WTC11 (cell line): ENCODE measurements at regions not wholly inside any gene's neighbourhood (a gene's known extent, or its start where the extent isn't known, plus 50 kb on each side); places are given as distances from the start of the nearest gene placed in this dataset.

Experiments
- ATAC-seq: fragments of 200-7000 bp; cut with Tn5 transposase; 2 replicates; pipeline ENCODE4 v1.10.0; 2021; ENCODE audit warnings: mild to moderate bottlenecking, moderate library complexity
- CTCF ChIA-PET: fragments of 300-600 bp; sonication (Branson Sonifier 250); formaldehyde crosslinking; loops from one replicate; lab custom pipeline; 2021; ENCODE audit warnings: antibody characterized with exemption; lab: Charles Lee
- POLR2A ChIA-PET: fragments of 350-600 bp; sonication (Branson Sonifier 250); formaldehyde crosslinking; loops from one replicate; lab custom pipeline; 2021; ENCODE audit warnings: antibody characterized with exemption; lab: Charles Lee
- DNase-seq: peaks from one replicate; pipeline ENCODE4 v3.0.0; 2021; ENCODE audit warnings: low spot score
- H3K27ac Mint-ChIP-seq: 2 replicates; pipeline ENCODE4 v1.8.0; 2021; ENCODE audit warnings: mixed read lengths
- H3K27me3 Mint-ChIP-seq: 2 replicates; pipeline ENCODE4 v1.8.0; 2021; ENCODE audit warnings: low read depth, mild to moderate bottlenecking, moderate library complexity, mixed read lengths
- H3K36me3 Mint-ChIP-seq: 2 replicates; pipeline ENCODE4 v1.8.0; 2021; ENCODE audit warnings: mixed read lengths
- H3K4me1 Mint-ChIP-seq: 2 replicates; pipeline ENCODE4 v1.8.0; 2022; ENCODE audit warnings: mixed read lengths
- H3K4me3 Mint-ChIP-seq: 2 replicates; pipeline ENCODE4 v1.8.0; 2021; ENCODE audit warnings: mild to moderate bottlenecking, moderate library complexity, mixed read lengths
- H3K9me3 Mint-ChIP-seq: 2 replicates; pipeline ENCODE4 v1.8.0; 2021; ENCODE audit warnings: mixed read lengths
- ATF1 ChIP-seq: sonication (generic); formaldehyde crosslinking; IDR thresholded peaks from 2 replicates; pipeline ENCODE4 v1.8.1; 2023; ENCODE audit warnings: mild to moderate bottlenecking, moderate library complexity, missing genetic modification reagents
- CDX4 ChIP-seq: fragments of 250-450 bp; sonication (Bioruptor Pico); IDR thresholded peaks from 2 replicates; pipeline ENCODE4 v1.9.0; 2021; ENCODE audit warnings: moderate library complexity, mild to moderate bottlenecking, inconsistent platforms, borderline replicate concordance
- FOXK1 ChIP-seq: sonication (generic); formaldehyde crosslinking; IDR thresholded peaks from 2 replicates; pipeline ENCODE4 v1.8.0; 2022; ENCODE audit warnings: mild to moderate bottlenecking, moderate library complexity, missing genetic modification reagents
- IRF1 ChIP-seq: sonication (generic); formaldehyde crosslinking; IDR thresholded peaks from 2 replicates; pipeline ENCODE4 v1.8.0; 2023; ENCODE audit warnings: missing genetic modification reagents
- KAT7 ChIP-seq: sonication (generic); formaldehyde crosslinking; IDR thresholded peaks from 2 replicates; pipeline ENCODE4 v1.8.1; 2023; ENCODE audit warnings: missing genetic modification reagents, mild to moderate bottlenecking, borderline replicate concordance
- NR3C1 ChIP-seq: sonication (generic); formaldehyde crosslinking; conservative IDR thresholded peaks from 2 replicates; pipeline ENCODE4 v1.8.1; 2023; ENCODE audit warnings: low read depth, mild to moderate bottlenecking, missing genetic modification reagents
- PRDM15 ChIP-seq: sonication (generic); formaldehyde crosslinking; IDR thresholded peaks from 2 replicates; pipeline ENCODE4 v1.8.0; 2022; ENCODE audit warnings: missing genetic modification reagents
- RORB ChIP-seq: fragments of 250-450 bp; sonication (Bioruptor Pico); IDR thresholded peaks from 2 replicates; pipeline ENCODE4 v1.9.0; 2021; ENCODE audit warnings: mild to moderate bottlenecking
- SMAD4 ChIP-seq: sonication (generic); formaldehyde crosslinking; IDR thresholded peaks from 2 replicates; pipeline ENCODE4 v1.8.0; 2022; ENCODE audit warnings: mild to moderate bottlenecking, missing genetic modification reagents
- SOX15 ChIP-seq: fragments of 250-450 bp; sonication (Bioruptor Pico); IDR thresholded peaks from 2 replicates; pipeline ENCODE4 v1.9.0; 2021; ENCODE audit warnings: mild to moderate bottlenecking
- TEAD1 ChIP-seq: sonication (generic); formaldehyde crosslinking; IDR thresholded peaks from 2 replicates; pipeline ENCODE4 v1.8.0; 2022; ENCODE audit warnings: mild to moderate bottlenecking, missing genetic modification reagents
- ZBTB21 ChIP-seq: sonication (generic); formaldehyde crosslinking; IDR thresholded peaks from 2 replicates; pipeline ENCODE4 v1.8.1; 2023; ENCODE audit warnings: mild to moderate bottlenecking, missing genetic modification reagents, borderline replicate concordance
- ZNF263 ChIP-seq: sonication (generic); formaldehyde crosslinking; IDR thresholded peaks from 2 replicates; pipeline ENCODE4 v1.8.1; 2022; ENCODE audit warnings: low read depth, mild to moderate bottlenecking, moderate library complexity, missing genetic modification reagents
- ZNF425 ChIP-seq: fragments of 250-450 bp; sonication (Bioruptor Pico); conservative IDR thresholded peaks from 2 replicates; pipeline ENCODE4 v1.9.0; 2021; ENCODE audit warnings: mild to moderate bottlenecking
- ZNF532 ChIP-seq: fragments of 250-450 bp; sonication (Bioruptor Pico); IDR thresholded peaks from 2 replicates; pipeline ENCODE4 v1.9.0; 2021; ENCODE audit warnings: mild to moderate bottlenecking, borderline replicate concordance
- ZNF671 ChIP-seq: fragments of 250-450 bp; sonication (Bioruptor Pico); IDR thresholded peaks from 2 replicates; pipeline ENCODE4 v1.8.0; 2021; ENCODE audit warnings: mild to moderate bottlenecking

- ChIA-PET CTCF (no interaction called here), POLR2A (interaction anchor here (0.6 kb wide), 2 partner anchors 254 to 258 kb away, joined by 4 read pairs; no protein-coding TSS in a partner anchor)
- H3K27me3 Mint-ChIP-seq: no peaks in the 10 kb centered on the region
- H3K9me3 Mint-ChIP-seq: peaks cover 27% of the 10 kb centered on the region
- ATAC-seq: no peak
- H3K27ac Mint-ChIP-seq: no peak overlapping the region
- H3K4me1 Mint-ChIP-seq: peaks cover 17% of the 10 kb centered on the region
- H3K4me3 Mint-ChIP-seq: no peak overlapping the region
- TF ChIP-seq SOX15: no peak
- TF ChIP-seq PRDM15: no peak
- no peak for TF ChIP-seq FOXK1
- TF ChIP-seq KAT7: no peak
- no peak for TF ChIP-seq ZNF532 (CRISPR knock-in tag)
- TF ChIP-seq SMAD4 (CRISPR knock-in tag): no peak
- TF ChIP-seq NR3C1 (CRISPR knock-in tag): no peak
- TF ChIP-seq TEAD1 (CRISPR knock-in tag): no peak
- TF ChIP-seq ATF1 (CRISPR knock-in tag): no peak
- no peak for TF ChIP-seq RORB (CRISPR knock-in tag)
- TF ChIP-seq CDX4 (CRISPR knock-in tag): no peak
- TF ChIP-seq ZNF263 (CRISPR knock-in tag): no peak
- no peak for TF ChIP-seq ZBTB21
- no peak for TF ChIP-seq ZNF671
- TF ChIP-seq IRF1 (CRISPR knock-in tag): no peak
- no peak for TF ChIP-seq ZNF425 (CRISPR knock-in tag)
- H3K36me3 Mint-ChIP-seq: peaks cover 25% of the 10 kb centered on the region
- no peak for DNase-seq
Observed at GRCh38 chr12:93242154-93242972, 135.4 kb upstream of the NUDT4 start.
